ENCODE measurements at regions not wholly inside any gene's neighbourhood (a gene's known extent, or its start where the extent isn't known, plus 50 kb on each side); places are given as distances from the start of the nearest gene placed in this dataset.

- no peak for DNase-seq
Measured at GRCh38 chr19:23855676-23856075, 59.0 kb upstream of the ZNF726 start.

- no peak for DNase-seq
Measured at GRCh38 chr19:23851966-23852365, 62.7 kb upstream of the ZNF726 start.

- no peak for DNase-seq
Measured at GRCh38 chr19:23832717-23833327, 74.1 kb upstream of the ZNF681 start.

- DNase-seq = peak; percentile 28
Measured at GRCh38 chr19:23823952-23824389, 65.3 kb upstream of the ZNF681 start.

- DNase-seq = no peak
Measured at GRCh38 chr19:23822735-23823134, 64.0 kb upstream of the ZNF681 start.

GRCh38 chr19:23817519-23817918 lies 58.8 kb upstream of the ZNF681 start:
- DNase-seq = peak; percentile 43

- DNase-seq = no peak
Measured at GRCh38 chr19:23810496-23810895, 51.8 kb upstream of the ZNF681 start.
